CD14-positive monocyte (primary cell): ENCODE measurements at regions not wholly inside any gene's neighbourhood (a gene's known extent, or its start where the extent isn't known, plus 50 kb on each side); places are given as distances from the start of the nearest gene placed in this dataset.

ENCODE experiments used
- DNase-seq, 3 donors: peaks; one replicate each; pipeline ENCODE4 v3.0.0-alpha.2; 2011 to 2022
- H2AFZ ChIP-seq: 2 replicates; pipeline ENCODE4 v1.6.0; 2012; ENCODE audit warnings: mild to moderate bottlenecking, low read depth, low read length, inconsistent platforms; ENCODE audit not compliant: insufficient read depth, poor library complexity, severe bottlenecking
- H3K27ac ChIP-seq, 2 donors: 1 replicate in 1 of 2; 2 replicates in 1 of 2; pipeline ENCODE4 v1.5.1; 2012 to 2013; ENCODE audit warnings: low read length in 2 of 2, control low read depth in 1 of 2, inconsistent platforms in 1 of 2, low read depth in 1 of 2, mild to moderate bottlenecking in 1 of 2
- H3K27me3 ChIP-seq, 2 donors: one replicate each; pipeline versions ENCODE4 v1.6.0 to v1.6.1; 2011 to 2013; ENCODE audit warnings: low read length in 2 of 2; ENCODE audit not compliant: control insufficient read depth in 2 of 2, insufficient read depth in 2 of 2
- H3K36me3 ChIP-seq, 2 donors: replicated peaks in 1 of 2; 1 replicate in 1 of 2; 2 replicates in 1 of 2; pipeline versions ENCODE4 v1.5.1 to v1.6.1; 2012 to 2013; ENCODE audit warnings: low read length in 2 of 2, control low read depth in 1 of 2, inconsistent platforms in 1 of 2, mild to moderate bottlenecking in 1 of 2; ENCODE audit not compliant: insufficient read depth in 2 of 2, control insufficient read depth in 1 of 2
- H3K4me1 ChIP-seq, 2 donors: 1 replicate in 1 of 2; 2 replicates in 1 of 2; pipeline versions ENCODE4 v1.5.1 to v1.6.1; 2012 to 2013; ENCODE audit warnings: low read length in 2 of 2, control low read depth in 1 of 2, inconsistent platforms in 1 of 2, mild to moderate bottlenecking in 1 of 2, moderate library complexity in 1 of 2; ENCODE audit not compliant: insufficient read depth in 2 of 2, control insufficient read depth in 1 of 2
- H3K4me2 ChIP-seq: replicated peaks from 2 replicates; pipeline ENCODE3; 2012; ENCODE audit warnings: low read length, moderate library complexity, mild to moderate bottlenecking; ENCODE audit not compliant: poor library complexity, severe bottlenecking; ENCODE audit errors: extremely low read depth
- H3K4me3 ChIP-seq, 3 experiments: fragments of 200-600 bp in 1 of 3; sonication (generic) in 1 of 3; replicated peaks in 1 of 3; 1 replicate in 2 of 3; 2 replicates in 1 of 3; pipeline ENCODE4 v1.5.1; 2011 to 2013; ENCODE audit warnings: low read length in 3 of 3, mild to moderate bottlenecking in 3 of 3, control low read depth in 2 of 3, low read depth in 2 of 3, inconsistent platforms in 1 of 3, moderate library complexity in 1 of 3
- H3K79me2 ChIP-seq: 2 replicates; pipeline ENCODE4 v1.6.0; 2012; ENCODE audit warnings: mild to moderate bottlenecking, control low read depth, inconsistent platforms, low read length, moderate library complexity; ENCODE audit not compliant: insufficient read depth
- H3K9ac ChIP-seq: 2 replicates; pipeline ENCODE4 v1.6.0; 2017; ENCODE audit warnings: low read length, mild to moderate bottlenecking; ENCODE audit not compliant: insufficient read depth, poor library complexity, severe bottlenecking
- H3K9me3 ChIP-seq, 2 donors: replicated peaks in 1 of 2; 1 replicate in 1 of 2; 2 replicates in 1 of 2; pipeline versions ENCODE4 v1.5.1 to v1.6.1; 2012 to 2013; ENCODE audit warnings: low read length in 2 of 2, control low read depth in 1 of 2; ENCODE audit not compliant: control insufficient read depth in 1 of 2, insufficient read depth in 1 of 2
- H4K20me1 ChIP-seq: 2 replicates; pipeline ENCODE4 v1.6.0; 2012; ENCODE audit warnings: mild to moderate bottlenecking, low read length, control low read depth, moderate library complexity; ENCODE audit not compliant: insufficient read depth
- H3K27ac Mint-ChIP-seq, 7 donors: one replicate each; pipeline ENCODE4 v1.8.0; 2020; ENCODE audit warnings: mild to moderate bottlenecking in 7 of 7, mixed read lengths in 7 of 7, moderate library complexity in 6 of 7, inconsistent platforms in 2 of 7
- H3K27me3 Mint-ChIP-seq, 3 donors: one replicate each; pipeline ENCODE4 v1.8.0; 2021 to 2022; ENCODE audit warnings: low read depth in 3 of 3, mild to moderate bottlenecking in 3 of 3, mixed read lengths in 3 of 3, moderate library complexity in 3 of 3, inconsistent platforms in 1 of 3
- H3K36me3 Mint-ChIP-seq, 2 donors: one replicate each; pipeline ENCODE4 v1.8.0; 2020; ENCODE audit warnings: mixed read lengths in 2 of 2, inconsistent platforms in 1 of 2, mild to moderate bottlenecking in 1 of 2
- H3K4me1 Mint-ChIP-seq: one replicate; pipeline ENCODE4 v1.8.0; 2020; ENCODE audit warnings: mild to moderate bottlenecking, mixed read lengths
- H3K4me3 Mint-ChIP-seq, 2 donors: one replicate each; pipeline ENCODE4 v1.8.0; 2020; ENCODE audit warnings: mild to moderate bottlenecking in 2 of 2, mixed read lengths in 2 of 2, moderate library complexity in 1 of 2
- H3K9me3 Mint-ChIP-seq, 7 donors: one replicate each; pipeline ENCODE4 v1.8.0; 2020 to 2022; ENCODE audit warnings: mixed read lengths in 7 of 7, mild to moderate bottlenecking in 6 of 7, moderate library complexity in 6 of 7, inconsistent platforms in 2 of 7
- CTCF ChIP-seq: fragments of 200-600 bp; IDR thresholded peaks from one replicate; pipeline ENCODE4 v1.8.0; 2022; ENCODE audit warnings: antibody characterized with exemption, mild to moderate bottlenecking
- WGBS: methylation state at CpG from one replicate; pipeline ENCODE4 v1.1.5; 2013; ENCODE audit warnings: missing lambda C conversion rate; ENCODE audit not compliant: insufficient coverage; 5-methylcytosine and 5-hydroxymethylcytosine counted together
- intact Hi-C, 2 donors: fragments of 100-400 bp; cut with micrococcal nuclease; formaldehyde crosslinking; loops; one replicate each; pipeline versions ENCODE4 v1.15.0 to v1.15.1; 2023

GRCh38 chr4:77264826-77265225, 107.8 kb downstream of the CCNG2 start:
- no peaks in the 10 kb centered on the region for H3K4me1 Mint-ChIP-seq
- intact Hi-C loops, result no loop called here
- no peaks in the 10 kb centered on the region for H3K27me3 Mint-ChIP-seq
- H3K36me3 Mint-ChIP-seq, result no peaks in the 10 kb centered on the region
- no peak overlapping the region for H3K27ac ChIP-seq
- no peak overlapping the region for H3K27ac Mint-ChIP-seq
- H3K27me3 ChIP-seq, result no peaks in the 10 kb centered on the region
- TF ChIP-seq CTCF, result no peak
- H3K4me3 Mint-ChIP-seq, result no peak overlapping the region
- H3K4me1 ChIP-seq, result no peaks in the 10 kb centered on the region
- no peak overlapping the region for H3K4me3 ChIP-seq
- no CpG with 5 or more reads among the region's 2 CpGs for WGBS
- H4K20me1 ChIP-seq, result no peaks in the 10 kb centered on the region
- H3K9me3 Mint-ChIP-seq, result peaks cover 4 to 18% (median 11%) of the 10 kb centered on the region in 7 donors
- H3K79me2 ChIP-seq, result no peaks in the 10 kb centered on the region
- no peak overlapping the region for H3K4me2 ChIP-seq
- H3K36me3 ChIP-seq, result no peaks in the 10 kb centered on the region
- no peak overlapping the region for H2AFZ ChIP-seq
- H3K9ac ChIP-seq, result no peak overlapping the region
- H3K9me3 ChIP-seq, result no peaks in the 10 kb centered on the region
- DNase-seq, result no peak

- H3K9me3 Mint-ChIP-seq, result peaks cover 4 to 14% (median 9%) of the 10 kb centered on the region in 7 donors
- H3K9ac ChIP-seq, result no peak overlapping the region
- H3K4me1 Mint-ChIP-seq, result no peaks in the 10 kb centered on the region
- H3K4me1 ChIP-seq, result no peaks in the 10 kb centered on the region
- H3K36me3 ChIP-seq, result no peaks in the 10 kb centered on the region
- H3K4me3 Mint-ChIP-seq, result no peak overlapping the region
- no peak overlapping the region for H2AFZ ChIP-seq
- no peaks in the 10 kb centered on the region for H3K9me3 ChIP-seq
- H3K79me2 ChIP-seq, result no peaks in the 10 kb centered on the region
- TF ChIP-seq CTCF, result no peak
- 74% methylated on average over 2 of the region's 2 CpGs for WGBS
- no peak overlapping the region for H3K27ac ChIP-seq
- no peaks in the 10 kb centered on the region for H3K36me3 Mint-ChIP-seq
- H3K27me3 Mint-ChIP-seq, result peaks cover 0 to 2% (median 2%) of the 10 kb centered on the region in 3 donors
- DNase-seq, result no peak
- H3K4me2 ChIP-seq, result no peak overlapping the region
- H4K20me1 ChIP-seq, result no peaks in the 10 kb centered on the region
- H3K27me3 ChIP-seq, result no peaks in the 10 kb centered on the region
- no peak overlapping the region for H3K27ac Mint-ChIP-seq
- no peak overlapping the region for H3K4me3 ChIP-seq
- intact Hi-C loops, result no loop called here
Measured at GRCh38 chr4:77268108-77268507, 111.1 kb downstream of the CCNG2 start.
